ENCODE measurements at regions not wholly inside any gene's neighbourhood (a gene's known extent, or its start where the extent isn't known, plus 50 kb on each side); places are given as distances from the start of the nearest gene placed in this dataset.

DNA sequence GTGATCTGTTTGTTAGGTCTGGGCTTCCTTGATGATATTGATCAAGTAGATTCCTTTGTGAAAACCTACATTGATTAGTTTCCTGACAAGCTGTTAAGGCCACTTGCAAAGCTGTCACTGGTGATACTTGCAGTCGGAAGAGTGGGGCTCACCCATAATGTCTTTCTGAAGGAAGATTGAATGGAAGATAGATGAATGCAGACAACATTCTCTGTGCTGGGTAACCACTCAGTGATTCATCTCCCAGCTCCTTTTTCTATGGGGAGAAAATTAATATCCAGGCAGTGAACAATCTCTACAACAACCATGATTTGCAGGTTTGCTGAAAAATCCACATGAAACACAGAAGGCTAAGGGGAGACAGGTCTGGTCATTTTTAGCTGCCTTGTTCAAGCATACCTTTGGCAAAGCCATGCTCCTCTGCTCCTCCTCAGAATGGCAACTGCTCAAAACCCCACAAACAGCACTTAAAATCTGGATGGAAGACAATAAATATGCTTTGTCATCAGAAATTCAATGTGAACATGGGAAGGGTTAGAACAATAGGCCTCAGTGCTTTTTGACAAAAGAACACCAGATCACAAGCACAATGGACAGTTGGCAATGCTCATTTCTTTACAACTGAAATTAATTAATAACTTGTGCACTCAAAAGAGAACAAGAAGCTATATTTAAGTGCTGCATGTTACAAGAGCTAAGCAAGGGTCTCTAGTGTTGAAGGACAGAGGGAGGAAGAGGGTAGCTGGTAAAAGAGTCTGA, 495.4 kb downstream of the TOX3 start:
- TF ChIP-seq, protein P1, sequence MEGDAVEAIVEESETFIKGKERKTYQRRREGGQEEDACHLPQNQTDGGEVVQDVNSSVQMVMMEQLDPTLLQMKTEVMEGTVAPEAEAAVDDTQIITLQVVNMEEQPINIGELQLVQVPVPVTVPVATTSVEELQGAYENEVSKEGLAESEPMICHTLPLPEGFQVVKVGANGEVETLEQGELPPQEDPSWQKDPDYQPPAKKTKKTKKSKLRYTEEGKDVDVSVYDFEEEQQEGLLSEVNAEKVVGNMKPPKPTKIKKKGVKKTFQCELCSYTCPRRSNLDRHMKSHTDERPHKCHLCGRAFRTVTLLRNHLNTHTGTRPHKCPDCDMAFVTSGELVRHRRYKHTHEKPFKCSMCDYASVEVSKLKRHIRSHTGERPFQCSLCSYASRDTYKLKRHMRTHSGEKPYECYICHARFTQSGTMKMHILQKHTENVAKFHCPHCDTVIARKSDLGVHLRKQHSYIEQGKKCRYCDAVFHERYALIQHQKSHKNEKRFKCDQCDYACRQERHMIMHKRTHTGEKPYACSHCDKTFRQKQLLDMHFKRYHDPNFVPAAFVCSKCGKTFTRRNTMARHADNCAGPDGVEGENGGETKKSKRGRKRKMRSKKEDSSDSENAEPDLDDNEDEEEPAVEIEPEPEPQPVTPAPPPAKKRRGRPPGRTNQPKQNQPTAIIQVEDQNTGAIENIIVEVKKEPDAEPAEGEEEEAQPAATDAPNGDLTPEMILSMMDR (IDR thresholded peaks at IDR 0.05): no peak
- no peak for TF ChIP-seq ZFX (IDR thresholded peaks at IDR 0.05; ENCODE audit: borderline replicate concordance)
